SK-N-DZ (cell line): ENCODE measurements at regions not wholly inside any gene's neighbourhood (a gene's known extent, or its start where the extent isn't known, plus 50 kb on each side); places are given as distances from the start of the nearest gene placed in this dataset.

Experiments used
- DNase-seq: peaks from one replicate; pipeline ENCODE4 v3.0.0-alpha.2; 2015; ENCODE audit warnings: low spot score

DNA sequence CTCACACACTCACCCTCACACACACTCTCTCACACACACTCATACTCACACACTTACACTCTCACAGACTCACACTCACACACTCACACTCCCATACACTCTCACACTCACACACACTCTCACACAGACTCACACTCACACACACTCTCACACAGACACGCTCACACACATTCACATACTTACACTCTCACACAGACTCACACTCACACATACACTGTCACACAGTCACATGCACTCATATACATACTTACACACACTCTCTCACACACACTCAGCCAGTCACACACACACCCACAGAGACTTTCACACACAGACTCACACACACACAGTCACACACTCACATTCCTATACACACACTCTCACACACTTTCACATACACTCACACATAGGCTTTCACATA is 1478.8 kb downstream of the BRD1 start:
- no peak for DNase-seq

DNA sequence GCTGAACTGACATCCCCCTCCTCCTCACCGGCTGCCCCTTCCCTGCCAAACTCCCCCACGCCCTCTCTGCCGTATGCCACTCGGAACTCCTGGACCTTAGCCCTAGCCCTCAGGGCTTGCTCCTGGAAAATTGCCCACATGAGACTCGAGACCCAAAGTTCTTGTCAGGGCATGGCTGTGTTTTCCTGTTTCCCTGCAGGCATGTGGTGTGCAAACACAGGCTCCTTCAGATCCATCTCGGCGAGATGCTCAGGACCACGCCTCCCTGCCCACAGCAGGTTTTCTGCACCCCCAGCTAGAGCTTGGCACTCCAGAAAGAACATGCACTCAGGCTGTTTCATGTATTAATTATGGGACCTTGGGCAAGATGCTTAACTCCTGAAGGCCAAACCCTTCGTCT is 1480.4 kb downstream of the BRD1 start:
- DNase-seq: no peak

DNA sequence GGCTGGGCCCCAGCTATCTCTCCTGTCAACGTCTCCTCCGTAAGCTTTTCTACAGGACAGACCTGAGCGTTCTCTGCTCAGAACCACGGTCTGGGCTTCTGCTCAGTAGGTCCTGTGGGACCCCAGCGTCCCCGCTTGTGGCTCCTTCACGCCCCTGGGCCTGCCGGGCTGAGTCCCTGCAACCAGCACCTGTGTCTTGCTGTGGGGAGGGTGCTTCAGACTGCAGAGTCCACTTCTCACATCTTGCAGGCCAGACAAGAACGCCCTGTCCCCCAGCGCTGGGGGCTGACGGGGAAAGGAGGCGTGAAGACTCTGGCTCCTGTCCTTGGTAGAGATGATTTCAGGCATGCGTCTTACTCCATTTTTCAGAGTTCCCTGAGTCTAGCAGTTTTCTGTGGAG is 1480.8 kb downstream of the BRD1 start:
- no peak for DNase-seq

DNA sequence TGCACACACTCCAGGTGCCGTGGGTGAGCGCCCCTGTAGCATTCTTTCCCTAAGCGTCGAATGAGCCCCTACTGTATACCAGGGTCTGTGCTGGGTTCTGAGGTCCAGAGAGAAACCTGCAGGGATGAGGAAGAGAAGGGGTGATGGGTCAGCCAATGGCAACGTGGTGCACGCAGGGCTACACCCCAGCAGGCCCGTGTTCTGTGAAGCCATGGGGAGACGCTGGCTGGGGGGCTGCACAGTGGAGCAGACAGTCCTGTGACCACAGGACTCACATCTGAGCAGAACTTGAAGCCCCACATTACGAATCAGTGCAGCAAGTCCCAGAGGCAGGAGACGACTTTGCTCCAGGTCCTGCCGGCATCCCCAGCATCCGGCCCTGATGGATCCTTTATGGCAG is 1481.4 kb downstream of the BRD1 start:
- no peak for DNase-seq

DNA sequence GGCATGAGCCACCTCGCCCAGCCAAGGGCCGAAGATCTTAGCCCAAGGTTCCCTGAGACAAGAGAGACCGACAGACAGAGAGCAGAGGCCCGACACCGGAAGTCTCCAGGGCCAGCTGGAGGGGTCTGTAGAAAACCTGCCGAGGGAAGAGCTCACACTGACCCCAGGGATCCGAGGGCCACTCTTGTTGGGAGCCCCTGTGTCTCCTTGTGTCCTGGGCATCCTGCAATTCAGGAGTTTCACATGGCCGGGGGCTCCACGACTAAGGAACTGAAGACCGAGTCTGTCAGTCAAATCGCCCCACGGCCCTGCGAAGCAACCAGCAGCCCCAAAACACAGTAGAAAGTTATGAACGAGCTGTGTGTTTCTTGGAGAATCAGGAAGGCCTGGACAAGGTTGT is 1482.0 kb downstream of the BRD1 start:
- no peak for DNase-seq

DNA sequence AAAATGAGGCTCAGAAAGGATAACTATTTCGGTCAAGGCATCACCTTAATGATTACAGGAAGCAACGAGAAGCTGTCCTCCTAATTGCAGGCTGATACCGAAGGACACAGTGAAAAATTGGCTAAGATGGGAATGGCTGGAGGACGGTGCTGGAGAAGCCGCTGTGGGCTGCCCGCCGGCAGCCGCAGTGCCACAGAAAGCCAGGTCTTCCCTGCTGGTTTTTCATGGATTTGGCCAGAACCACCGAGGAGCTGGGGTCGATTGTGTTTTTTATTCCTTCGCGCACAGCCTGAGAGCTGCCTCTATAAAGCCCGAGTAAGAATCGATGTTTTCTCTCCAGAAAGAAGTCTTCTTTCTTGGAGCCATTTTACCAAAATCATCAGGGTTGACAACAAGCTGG is 1484.2 kb downstream of the BRD1 start:
- no peak for DNase-seq

DNA sequence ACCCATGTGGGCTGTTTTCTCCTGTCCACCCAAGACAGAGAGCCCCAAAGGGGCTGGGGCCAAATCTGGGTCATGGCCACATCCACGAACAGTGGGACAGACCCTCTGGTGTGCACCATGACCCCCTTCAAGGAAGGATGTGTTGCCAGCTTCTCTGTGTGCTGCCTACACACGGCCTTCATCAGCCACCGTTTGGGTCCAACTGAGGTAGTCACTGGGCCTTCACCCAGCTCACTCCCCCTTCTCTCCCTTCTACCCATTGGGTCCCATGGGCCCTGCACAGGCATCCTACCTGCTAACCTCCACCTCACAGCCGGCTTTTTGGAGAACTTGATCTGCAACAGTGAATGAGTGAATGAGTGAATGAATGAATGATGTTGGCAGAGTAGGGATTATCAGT is 1484.9 kb downstream of the BRD1 start:
- DNase-seq: no peak

DNA sequence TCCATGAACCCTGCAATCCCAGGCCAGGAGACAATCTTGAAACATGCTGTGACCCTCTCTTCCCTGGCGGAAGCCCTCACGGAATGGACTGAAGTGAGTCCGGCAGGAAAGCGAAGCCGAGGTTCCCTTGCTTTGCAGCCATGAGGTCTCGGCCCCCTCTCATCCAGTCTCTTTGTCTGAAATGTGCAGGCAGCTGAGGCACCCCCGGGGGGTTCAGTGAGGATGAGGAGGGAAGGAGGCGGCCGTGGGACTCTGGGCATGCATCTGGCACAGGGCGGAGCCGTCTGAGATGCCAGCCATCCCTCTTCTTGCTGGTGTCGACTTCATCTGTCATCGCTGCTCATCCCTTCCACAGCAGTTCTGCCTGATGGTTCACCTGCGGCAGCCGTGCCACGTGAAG is 1485.7 kb downstream of the BRD1 start:
- DNase-seq: no peak

DNA sequence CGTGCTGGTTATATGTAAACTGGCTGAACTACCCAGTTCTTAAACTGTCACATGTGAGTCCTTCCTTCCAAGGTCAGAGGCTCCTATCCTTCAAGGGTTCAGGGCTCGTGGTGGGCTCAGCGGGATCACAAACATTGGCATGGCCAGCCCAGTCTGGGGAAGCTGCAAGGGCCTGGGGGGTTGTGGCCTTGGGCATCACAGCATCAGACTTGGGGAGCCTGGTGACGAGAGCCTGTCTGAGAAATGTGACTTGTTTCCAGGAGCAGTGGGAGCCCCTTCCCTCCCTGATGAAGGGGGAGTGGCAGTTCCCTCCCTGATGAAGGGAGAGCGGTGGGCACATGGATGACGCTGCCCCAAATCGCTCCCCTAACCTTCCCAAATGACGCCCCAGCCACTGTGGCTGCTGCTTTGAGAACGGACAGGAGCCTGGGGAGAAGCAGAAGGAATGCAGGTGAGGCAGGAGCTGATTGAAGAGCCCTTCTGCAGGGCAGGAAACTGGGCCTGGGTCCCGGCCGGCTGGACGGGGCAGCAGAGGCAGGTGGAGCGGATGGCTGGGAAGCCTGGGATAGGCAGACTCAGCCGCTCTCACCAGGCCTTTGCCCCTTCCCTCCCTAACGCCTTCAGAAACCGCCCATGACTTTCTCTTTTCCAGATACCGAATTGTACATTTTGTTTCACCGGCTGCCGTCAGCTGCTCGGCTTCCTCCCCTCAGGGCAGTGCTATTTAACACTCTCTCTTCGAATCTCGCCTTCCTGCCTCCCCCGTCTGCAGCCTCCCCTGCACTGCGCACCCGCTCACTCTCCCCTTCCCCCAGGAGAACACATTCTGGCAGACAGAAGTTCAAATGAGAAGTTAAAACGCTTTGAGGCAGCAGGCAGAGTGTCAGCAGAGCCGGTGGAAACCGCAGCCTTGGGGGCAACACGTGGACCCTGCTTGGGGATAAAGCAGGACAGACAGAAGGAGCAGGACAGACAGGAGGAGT is 1486.7 kb downstream of the BRD1 start:
- no peak for DNase-seq

DNA sequence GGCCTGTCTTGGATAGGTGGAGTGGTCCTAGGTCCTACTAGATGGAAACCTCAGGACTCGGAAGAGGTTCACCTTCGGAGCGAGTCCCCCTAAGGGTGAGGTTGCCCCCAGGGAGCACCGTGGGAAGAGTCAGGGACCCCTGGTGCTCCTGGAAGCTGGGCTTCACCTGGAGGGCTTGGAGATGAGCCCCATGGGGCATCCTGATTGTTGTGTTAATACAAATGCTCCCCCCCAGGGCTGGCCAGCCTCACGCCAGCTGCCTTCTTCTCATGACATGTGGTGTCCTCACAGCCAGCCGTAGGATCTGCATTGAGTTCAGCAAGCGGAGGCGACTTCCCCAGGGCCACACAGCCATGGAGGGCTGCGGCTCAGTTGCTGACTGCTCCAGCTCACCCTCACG is 1487.5 kb downstream of the BRD1 start:
- no peak for DNase-seq

DNA sequence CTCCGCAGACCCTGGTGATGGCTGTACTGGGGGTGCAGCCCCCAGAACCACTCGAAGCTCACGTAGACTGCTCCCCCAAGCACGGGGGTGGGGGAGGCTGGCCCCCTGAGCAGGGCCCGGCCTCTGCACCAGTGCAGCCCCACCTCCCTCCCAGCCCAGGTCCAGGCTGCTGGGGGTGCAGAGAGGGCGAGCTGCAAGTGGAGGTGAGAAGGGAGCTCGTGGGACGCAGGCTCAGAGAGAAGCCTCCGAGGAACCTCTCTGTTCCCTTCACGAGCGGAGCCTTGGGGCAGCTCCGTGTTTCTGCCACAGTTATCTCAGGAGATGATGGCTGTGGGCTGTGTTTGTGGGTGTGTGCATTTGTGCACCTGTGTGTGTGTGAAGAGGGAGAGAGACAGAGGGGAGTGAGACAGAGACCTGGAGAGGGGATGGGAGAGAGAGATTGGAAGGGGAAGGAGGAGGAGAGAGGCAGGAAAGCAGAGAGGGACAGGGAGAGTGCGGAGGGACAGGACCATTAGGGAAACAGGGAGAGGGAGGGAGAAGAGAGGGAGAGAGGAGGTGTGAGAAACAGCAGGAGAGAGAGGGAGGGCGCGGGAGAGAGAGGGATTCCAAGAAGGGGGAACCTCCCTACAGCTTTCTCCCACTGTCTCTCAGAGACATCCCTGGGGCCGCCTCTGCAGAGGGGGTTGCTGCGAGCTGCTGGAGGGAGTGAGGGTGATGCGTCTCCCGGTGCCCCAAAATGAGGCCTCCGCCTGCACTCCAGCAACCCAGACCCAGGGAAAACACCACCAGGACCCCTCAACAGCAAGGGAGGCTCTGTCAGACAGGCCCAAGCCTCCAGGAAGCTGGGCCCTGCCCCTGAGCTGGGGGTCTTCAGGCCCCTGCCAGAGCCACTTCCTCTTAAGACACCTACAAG is 1488.6 kb downstream of the BRD1 start:
- DNase-seq: no peak

DNA sequence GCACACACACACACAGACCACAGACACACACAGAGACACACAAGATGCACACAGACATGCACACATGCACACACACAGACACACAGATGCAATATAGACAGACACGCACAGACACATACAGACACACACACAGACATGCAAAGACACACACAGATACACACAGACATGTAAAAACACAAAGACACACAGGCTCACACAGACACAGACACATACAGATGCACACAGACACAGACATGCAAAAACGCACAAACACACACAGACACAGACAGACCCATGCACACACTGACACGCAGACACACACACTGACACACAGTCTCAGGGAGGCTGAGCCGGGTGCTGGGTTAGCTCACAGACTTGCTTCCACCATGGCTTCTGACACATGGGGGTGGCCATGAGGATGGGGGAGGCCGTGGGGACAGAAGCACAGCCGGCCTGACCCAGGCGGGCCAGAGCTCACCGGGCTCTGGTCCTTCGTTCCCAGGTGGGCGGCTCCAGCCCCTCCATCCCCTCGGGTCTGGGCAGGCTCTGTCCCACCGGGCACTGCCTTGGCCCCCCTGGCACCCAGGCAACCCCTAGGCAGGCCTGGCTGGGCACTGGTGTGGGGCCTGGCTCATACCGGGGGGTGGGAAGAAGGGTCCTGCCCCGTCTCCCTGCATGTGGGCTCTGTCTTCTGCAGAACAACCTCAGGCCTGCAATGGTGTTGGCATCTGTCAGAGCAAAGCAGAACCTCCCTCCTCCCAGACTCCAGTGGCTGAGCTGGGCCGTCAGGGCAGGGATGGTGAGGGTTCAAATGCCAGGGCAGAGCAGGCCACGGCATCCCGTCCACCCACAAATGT is 1489.5 kb downstream of the BRD1 start:
- no peak for DNase-seq

DNA sequence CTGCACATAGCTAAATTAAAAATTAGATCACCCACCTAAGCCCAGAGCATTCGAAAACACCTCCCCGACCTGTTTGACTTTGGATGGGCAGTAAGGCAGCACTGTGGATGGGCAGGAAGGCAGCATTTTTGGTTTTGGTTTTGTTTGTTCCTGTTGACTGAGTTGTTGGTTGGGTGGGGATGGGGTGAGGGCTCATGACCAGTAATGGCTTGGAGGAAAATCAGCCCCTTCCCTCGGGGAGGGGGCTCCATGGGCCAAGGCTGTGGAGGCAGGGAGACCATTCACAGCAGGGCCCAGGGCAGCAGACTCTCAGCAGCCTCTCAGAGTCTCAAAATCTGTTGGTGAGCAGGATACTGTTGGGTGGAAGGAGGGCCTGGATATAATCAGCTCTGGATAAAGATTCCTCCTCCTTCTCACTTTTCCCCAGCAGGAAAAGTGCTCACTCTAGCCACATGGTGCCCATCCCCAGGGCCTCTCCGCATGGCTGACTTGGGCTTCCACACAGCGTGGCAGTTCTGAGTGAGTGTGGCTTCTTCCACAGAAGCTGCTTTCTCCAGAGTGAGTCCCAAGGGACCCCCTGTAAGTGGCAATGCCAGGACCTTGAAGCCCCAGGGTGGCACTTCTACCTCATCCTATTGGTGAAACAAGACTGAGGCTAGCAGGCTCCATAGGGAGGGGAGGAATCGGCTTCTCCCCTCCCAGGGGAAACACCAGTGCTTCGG is 1491.2 kb downstream of the BRD1 start:
- no peak for DNase-seq

DNA sequence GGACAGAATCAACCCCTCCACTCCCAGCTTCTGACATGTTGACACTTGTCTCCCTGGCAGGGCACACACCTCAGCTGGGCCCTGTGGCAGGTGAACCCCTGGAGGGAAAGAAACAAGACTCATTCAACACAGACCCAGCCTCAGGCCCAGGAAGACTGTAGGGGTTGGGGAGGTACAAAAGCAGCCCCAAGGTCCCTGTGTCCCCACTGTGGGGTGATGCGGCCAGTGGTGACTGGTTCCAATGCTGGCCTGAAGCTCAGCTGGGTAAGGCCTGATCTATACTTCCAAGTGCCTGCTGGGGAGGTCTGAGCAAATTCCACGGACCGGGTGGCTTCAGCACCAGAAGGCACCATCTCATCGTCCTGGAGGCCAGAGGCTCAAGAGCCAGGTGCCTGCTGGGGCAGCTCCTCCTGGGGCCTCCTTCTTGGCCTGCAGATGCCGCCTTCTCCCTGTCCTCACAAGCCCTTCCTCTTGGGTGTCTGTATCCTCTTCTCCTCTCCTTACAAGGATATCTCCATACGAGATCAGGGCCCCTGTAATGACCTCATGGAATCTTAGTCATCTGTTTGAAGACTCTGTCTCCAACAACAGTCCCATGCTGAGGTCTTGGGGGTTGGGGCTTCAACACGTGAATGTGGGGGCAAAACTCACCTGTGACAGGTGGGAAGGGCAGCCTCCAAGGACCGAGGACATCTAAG is 1492.1 kb downstream of the BRD1 start:
- no peak for DNase-seq

DNA sequence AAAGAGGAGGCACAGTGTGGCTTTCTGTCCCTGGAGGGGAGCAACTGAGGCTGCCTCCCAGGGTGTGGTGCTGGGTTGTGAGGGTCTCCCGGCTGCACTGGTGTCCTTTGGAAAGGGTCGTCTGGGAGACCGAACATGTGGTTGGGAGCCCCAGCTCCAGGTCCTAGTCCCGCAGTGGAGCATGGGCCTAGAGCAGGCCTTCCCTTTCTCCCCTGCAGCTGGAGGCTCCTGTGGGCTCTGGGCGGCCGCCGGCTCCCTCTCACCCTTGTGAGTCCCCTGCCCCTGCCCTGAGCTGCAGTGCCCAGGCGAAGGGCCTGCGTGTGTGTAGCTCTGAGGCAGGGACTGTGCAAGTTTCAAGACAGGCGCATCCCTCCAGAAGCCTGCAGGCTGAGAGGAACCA is 1492.7 kb downstream of the BRD1 start:
- no peak for DNase-seq

DNA sequence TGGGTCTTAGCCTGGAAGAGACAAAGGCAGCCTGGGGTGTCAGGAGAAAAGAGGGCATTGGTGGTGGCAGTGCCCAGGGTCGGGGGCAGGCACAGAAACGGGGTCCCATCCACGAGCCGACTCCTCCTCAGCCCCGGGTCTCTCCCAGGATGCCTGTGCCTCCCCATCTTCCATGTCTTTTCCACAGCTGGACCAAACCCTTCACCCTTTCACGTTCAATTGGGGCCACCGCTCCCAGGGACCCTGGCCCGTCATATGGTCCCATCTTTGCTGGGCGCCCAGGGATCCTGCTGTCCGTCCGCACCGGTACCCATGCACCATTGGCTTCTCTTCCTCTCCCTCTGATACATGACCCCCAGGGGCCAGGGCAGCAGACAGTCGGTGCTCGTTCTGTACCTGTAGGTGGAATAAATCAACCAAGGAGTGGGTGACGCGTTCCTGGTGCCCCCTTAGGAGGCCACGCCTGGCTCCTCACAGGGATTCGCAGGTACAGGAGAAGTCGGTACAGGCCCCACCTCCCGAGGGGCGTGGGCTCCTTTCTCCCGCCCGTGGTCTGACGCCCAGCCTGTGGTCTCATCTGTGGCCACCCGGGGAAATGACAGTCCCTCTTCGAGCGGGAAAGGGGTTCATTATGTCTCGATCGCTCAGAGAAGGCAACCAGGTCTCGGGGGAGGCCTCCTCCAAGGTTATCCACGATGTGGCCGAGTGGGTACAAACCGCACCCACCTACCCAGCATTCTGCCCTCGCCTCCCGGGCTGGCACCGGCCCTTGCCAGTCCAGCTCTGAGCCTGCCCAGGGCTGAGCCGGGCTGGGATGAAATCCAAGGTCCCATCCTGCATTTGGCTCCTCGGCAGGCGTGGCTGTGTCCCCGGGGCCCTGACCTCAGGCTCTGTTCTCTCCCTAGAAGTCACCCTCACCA is 1493.6 kb downstream of the BRD1 start:
- no peak for DNase-seq

DNA sequence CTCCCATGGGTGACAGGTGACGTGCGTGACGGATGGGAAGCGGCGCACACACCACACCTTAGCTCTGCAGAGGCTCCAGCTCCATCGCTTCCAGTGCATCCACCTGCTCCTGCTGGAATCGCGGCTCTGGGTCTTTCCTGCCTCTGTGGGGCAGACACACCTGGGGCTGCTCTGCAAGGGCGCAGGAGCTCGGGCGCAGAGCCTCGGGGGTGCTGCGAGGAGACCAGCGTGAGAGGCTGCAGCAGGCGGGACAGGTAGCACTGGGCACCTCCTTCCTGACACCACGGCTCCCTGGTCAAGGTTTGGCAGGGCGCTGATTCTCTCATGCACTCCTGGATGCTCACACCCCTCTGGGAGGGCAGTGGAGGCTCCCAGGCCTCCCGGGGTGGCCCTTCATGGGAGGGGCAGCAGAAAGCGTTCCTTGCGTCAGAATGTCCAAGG is 1494.3 kb downstream of the BRD1 start:
- DNase-seq: no peak

DNA sequence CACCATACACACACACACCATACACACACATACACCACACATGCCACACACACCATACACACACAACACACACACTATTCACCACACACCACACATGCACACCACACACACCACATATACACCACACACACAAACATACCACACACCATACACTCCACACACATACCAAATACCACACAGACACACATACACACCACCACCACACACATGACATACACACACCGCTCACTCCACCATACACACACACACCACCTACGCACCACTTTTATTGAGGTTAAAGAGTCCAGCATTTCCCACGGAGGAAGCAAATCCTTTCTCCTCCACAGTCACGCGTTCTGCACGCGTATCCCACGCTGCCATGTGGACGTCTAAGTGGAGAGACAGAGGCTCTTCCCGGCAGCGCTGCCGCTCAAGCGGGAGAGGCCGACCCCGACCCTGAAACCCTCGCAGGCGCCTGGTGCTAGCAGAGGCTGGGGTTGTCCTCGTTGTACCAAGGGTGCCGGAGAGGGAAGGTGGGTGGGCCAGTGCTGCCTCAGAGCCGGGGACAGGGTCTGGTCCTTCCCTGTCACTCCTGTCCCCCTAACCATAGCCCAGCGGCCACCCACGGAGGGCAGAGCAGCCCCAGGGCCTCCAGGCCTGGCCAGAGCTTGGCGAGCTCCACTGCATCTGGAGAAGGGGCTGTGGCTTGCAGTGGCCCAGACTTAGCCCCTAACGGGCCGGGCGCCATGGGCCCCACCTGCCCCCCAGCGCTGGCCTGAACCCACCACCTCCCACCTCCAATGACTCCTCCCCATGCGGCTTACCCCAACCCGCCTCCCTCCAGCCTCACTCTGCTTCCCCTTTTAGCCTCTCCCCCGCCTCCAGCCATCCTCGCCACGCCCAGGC is 1495.0 kb downstream of the BRD1 start:
- no peak for DNase-seq
